ENCODE measurements at regions not wholly inside any gene's neighbourhood (a gene's known extent, or its start where the extent isn't known, plus 50 kb on each side); places are given as distances from the start of the nearest gene placed in this dataset.

- no peak overlapping the region for H3K4me3 ChIP-seq (ENCODE audit: insufficient read depth in 1 of 2, low read depth in 1 of 2, low read length in 2 of 2)
- H3K9me3 ChIP-seq (ENCODE audit: control insufficient read depth, low read length), result no peaks in the 10 kb centered on the region
- no peaks in the 10 kb centered on the region for H3K79me1 ChIP-seq (replicated peaks; ENCODE audit: low read length, poor library complexity, severe bottlenecking)
- H4K8ac ChIP-seq (ENCODE audit: low read length), result no peak overlapping the region
- H3K4me1 ChIP-seq (ENCODE audit: control insufficient read depth, insufficient read depth, low read depth, low read length), result no peaks in the 10 kb centered on the region
- no peaks in the 10 kb centered on the region for H3K27me3 ChIP-seq (ENCODE audit: control insufficient read depth in 1 of 2, insufficient read depth in 1 of 2, low read length in 2 of 2)
- H4K91ac ChIP-seq (ENCODE audit: low read length), result no peak overlapping the region
- no peak overlapping the region for H2BK5ac ChIP-seq (ENCODE audit: low read depth, low read length, poor library complexity, severe bottlenecking)
- no peak overlapping the region for H2AK5ac ChIP-seq (ENCODE audit: low read length, severe bottlenecking)
- no peak overlapping the region for H2AFZ ChIP-seq (ENCODE audit: low read depth, low read length)
- H3K4me2 ChIP-seq (ENCODE audit: low read length, poor library complexity, severe bottlenecking), result no peak overlapping the region
- H2BK120ac ChIP-seq (ENCODE audit: low read depth, low read length), result no peak overlapping the region
- no CpG with 5 or more reads among the region's 3 CpGs for WGBS
- H3K9ac ChIP-seq (ENCODE audit: low read length), result no peak overlapping the region
- no peak for DNase-seq
- no peak overlapping the region for H3K14ac ChIP-seq (ENCODE audit: low read length in 2 of 2)
- H3K4ac ChIP-seq (ENCODE audit: low read depth in 1 of 2, low read length in 2 of 2), result no peak overlapping the region
- H2BK12ac ChIP-seq (ENCODE audit: low read length in 2 of 2), result no peak overlapping the region
- H3K36me3 ChIP-seq (ENCODE audit: control insufficient read depth in 1 of 2, insufficient read depth in 2 of 2, low read depth in 1 of 2, low read length in 2 of 2), result no peaks in the 10 kb centered on the region
- no peak overlapping the region for H2BK15ac ChIP-seq (ENCODE audit: low read depth, poor library complexity, severe bottlenecking)
- H3K23ac ChIP-seq (ENCODE audit: low read length in 2 of 2), result no peak overlapping the region
- no peak overlapping the region for H3K18ac ChIP-seq (ENCODE audit: low read depth in 1 of 2, low read length in 2 of 2)
- no peak overlapping the region for H3K27ac ChIP-seq (ENCODE audit: low read length, poor library complexity, severe bottlenecking)
Measured at GRCh38 chr2:198731842-198732399, 725.8 kb downstream of the SATB2 start.

- WGBS, result no CpG with 5 or more reads among the region's 3 CpGs
- no peaks in the 10 kb centered on the region for H3K36me3 ChIP-seq (ENCODE audit: control insufficient read depth in 1 of 2, insufficient read depth in 2 of 2, low read depth in 1 of 2, low read length in 2 of 2)
- no peaks in the 10 kb centered on the region for H3K4me1 ChIP-seq (ENCODE audit: control insufficient read depth, insufficient read depth, low read depth, low read length)
- no peak overlapping the region for H3K14ac ChIP-seq (ENCODE audit: low read length in 2 of 2)
- no peak overlapping the region for H4K91ac ChIP-seq (ENCODE audit: low read length)
- no peak overlapping the region for H3K4ac ChIP-seq (ENCODE audit: low read depth in 1 of 2, low read length in 2 of 2)
- no peak overlapping the region for H2AFZ ChIP-seq (ENCODE audit: low read depth, low read length)
- H2BK120ac ChIP-seq (ENCODE audit: low read depth, low read length), result no peak overlapping the region
- H3K27me3 ChIP-seq (ENCODE audit: control insufficient read depth in 1 of 2, insufficient read depth in 1 of 2, low read length in 2 of 2), result no peaks in the 10 kb centered on the region
- H3K4me3 ChIP-seq (ENCODE audit: insufficient read depth in 1 of 2, low read depth in 1 of 2, low read length in 2 of 2), result no peak overlapping the region
- no peak overlapping the region for H2BK12ac ChIP-seq (ENCODE audit: low read length in 2 of 2)
- no peak overlapping the region for H3K4me2 ChIP-seq (ENCODE audit: low read length, poor library complexity, severe bottlenecking)
- H4K8ac ChIP-seq (ENCODE audit: low read length), result no peak overlapping the region
- H3K23ac ChIP-seq (ENCODE audit: low read length in 2 of 2), result no peak overlapping the region
- no peak for DNase-seq
- no peak overlapping the region for H3K9ac ChIP-seq (ENCODE audit: low read length)
- H3K79me1 ChIP-seq (replicated peaks; ENCODE audit: low read length, poor library complexity, severe bottlenecking), result no peaks in the 10 kb centered on the region
- H2AK5ac ChIP-seq (ENCODE audit: low read length, severe bottlenecking), result no peak overlapping the region
- H3K9me3 ChIP-seq (ENCODE audit: control insufficient read depth, low read length), result no peaks in the 10 kb centered on the region
- no peak overlapping the region for H3K27ac ChIP-seq (ENCODE audit: low read length, poor library complexity, severe bottlenecking)
- no peak overlapping the region for H3K18ac ChIP-seq (ENCODE audit: low read depth in 1 of 2, low read length in 2 of 2)
- H2BK5ac ChIP-seq (ENCODE audit: low read depth, low read length, poor library complexity, severe bottlenecking), result no peak overlapping the region
- H2BK15ac ChIP-seq (ENCODE audit: low read depth, poor library complexity, severe bottlenecking), result no peak overlapping the region
Measured at GRCh38 chr2:198720266-198720665, 737.5 kb downstream of the SATB2 start.

GRCh38 chr2:198717451-198717850 lies 740.3 kb downstream of the SATB2 start:
- no peak overlapping the region for H2BK15ac ChIP-seq (ENCODE audit: low read depth, poor library complexity, severe bottlenecking)
- H3K27ac ChIP-seq (ENCODE audit: low read length, poor library complexity, severe bottlenecking), result no peak overlapping the region
- DNase-seq, result no peak
- no peak overlapping the region for H2BK5ac ChIP-seq (ENCODE audit: low read depth, low read length, poor library complexity, severe bottlenecking)
- no peak overlapping the region for H3K18ac ChIP-seq (ENCODE audit: low read depth in 1 of 2, low read length in 2 of 2)
- H2BK120ac ChIP-seq (ENCODE audit: low read depth, low read length), result no peak overlapping the region
- H2BK12ac ChIP-seq (ENCODE audit: low read length in 2 of 2), result no peak overlapping the region
- H3K4me2 ChIP-seq (ENCODE audit: low read length, poor library complexity, severe bottlenecking), result no peak overlapping the region
- no peaks in the 10 kb centered on the region for H3K36me3 ChIP-seq (ENCODE audit: control insufficient read depth in 1 of 2, insufficient read depth in 2 of 2, low read depth in 1 of 2, low read length in 2 of 2)
- H4K8ac ChIP-seq (ENCODE audit: low read length), result no peak overlapping the region
- no peak overlapping the region for H3K9ac ChIP-seq (ENCODE audit: low read length)
- no peak overlapping the region for H2AFZ ChIP-seq (ENCODE audit: low read depth, low read length)
- WGBS, result 63% methylated on average over 2 of the region's 2 CpGs
- H2AK5ac ChIP-seq (ENCODE audit: low read length, severe bottlenecking), result no peak overlapping the region
- no peak overlapping the region for H3K23ac ChIP-seq (ENCODE audit: low read length in 2 of 2)
- H3K9me3 ChIP-seq (ENCODE audit: control insufficient read depth, low read length), result no peaks in the 10 kb centered on the region
- H3K4me3 ChIP-seq (ENCODE audit: insufficient read depth in 1 of 2, low read depth in 1 of 2, low read length in 2 of 2), result no peak overlapping the region
- no peak overlapping the region for H3K14ac ChIP-seq (ENCODE audit: low read length in 2 of 2)
- H4K91ac ChIP-seq (ENCODE audit: low read length), result no peak overlapping the region
- no peak overlapping the region for H3K4ac ChIP-seq (ENCODE audit: low read depth in 1 of 2, low read length in 2 of 2)
- H3K79me1 ChIP-seq (replicated peaks; ENCODE audit: low read length, poor library complexity, severe bottlenecking), result no peaks in the 10 kb centered on the region
- no peaks in the 10 kb centered on the region for H3K27me3 ChIP-seq (ENCODE audit: control insufficient read depth in 1 of 2, insufficient read depth in 1 of 2, low read length in 2 of 2)
- no peaks in the 10 kb centered on the region for H3K4me1 ChIP-seq (ENCODE audit: control insufficient read depth, insufficient read depth, low read depth, low read length)

- no peak overlapping the region for H2BK12ac ChIP-seq (ENCODE audit: low read length in 2 of 2)
- H3K79me1 ChIP-seq (replicated peaks; ENCODE audit: low read length, poor library complexity, severe bottlenecking), result no peaks in the 10 kb centered on the region
- no peak overlapping the region for H4K91ac ChIP-seq (ENCODE audit: low read length)
- H2BK5ac ChIP-seq (ENCODE audit: low read depth, low read length, poor library complexity, severe bottlenecking), result no peak overlapping the region
- no peaks in the 10 kb centered on the region for H3K9me3 ChIP-seq (ENCODE audit: control insufficient read depth, low read length)
- H2BK15ac ChIP-seq (ENCODE audit: low read depth, poor library complexity, severe bottlenecking), result no peak overlapping the region
- no peaks in the 10 kb centered on the region for H3K27me3 ChIP-seq (ENCODE audit: control insufficient read depth in 1 of 2, insufficient read depth in 1 of 2, low read length in 2 of 2)
- H3K36me3 ChIP-seq (ENCODE audit: control insufficient read depth in 1 of 2, insufficient read depth in 2 of 2, low read depth in 1 of 2, low read length in 2 of 2), result no peaks in the 10 kb centered on the region
- H3K23ac ChIP-seq (ENCODE audit: low read length in 2 of 2), result no peak overlapping the region
- no peak overlapping the region for H3K4me2 ChIP-seq (ENCODE audit: low read length, poor library complexity, severe bottlenecking)
- H3K14ac ChIP-seq (ENCODE audit: low read length in 2 of 2), result no peak overlapping the region
- H3K9ac ChIP-seq (ENCODE audit: low read length), result no peak overlapping the region
- no peak overlapping the region for H3K18ac ChIP-seq (ENCODE audit: low read depth in 1 of 2, low read length in 2 of 2)
- H3K4ac ChIP-seq (ENCODE audit: low read depth in 1 of 2, low read length in 2 of 2), result no peak overlapping the region
- H3K4me3 ChIP-seq (ENCODE audit: insufficient read depth in 1 of 2, low read depth in 1 of 2, low read length in 2 of 2), result no peak overlapping the region
- DNase-seq, result no peak
- WGBS, result 100% methylated on average over 1 of the region's 3 CpGs
- no peak overlapping the region for H3K27ac ChIP-seq (ENCODE audit: low read length, poor library complexity, severe bottlenecking)
- no peak overlapping the region for H2BK120ac ChIP-seq (ENCODE audit: low read depth, low read length)
- H2AFZ ChIP-seq (ENCODE audit: low read depth, low read length), result no peak overlapping the region
- no peaks in the 10 kb centered on the region for H3K4me1 ChIP-seq (ENCODE audit: control insufficient read depth, insufficient read depth, low read depth, low read length)
- no peak overlapping the region for H2AK5ac ChIP-seq (ENCODE audit: low read length, severe bottlenecking)
- no peak overlapping the region for H4K8ac ChIP-seq (ENCODE audit: low read length)
Measured at GRCh38 chr2:198715302-198715835, 742.4 kb downstream of the SATB2 start.
